Prostate gland (tissue), 2 donors: ENCODE measurements at regions not wholly inside any gene's neighbourhood (a gene's known extent, or its start where the extent isn't known, plus 50 kb on each side); places are given as distances from the start of the nearest gene placed in this dataset.

Experiments used
- CTCF ChIP-seq, 4 experiments: fragments of 200-600 bp in 2 of 4; fragments of 450-650 bp in 2 of 4; sonication (generic) in 2 of 4; IDR thresholded peaks; 1 replicate in 3 of 4; 2 replicates in 1 of 4; pipeline ENCODE4 v1.5.1; 2016 to 2019; ENCODE audit warnings: antibody characterized with exemption in 4 of 4, mild to moderate bottlenecking in 2 of 4, moderate library complexity in 2 of 4
- POLR2A ChIP-seq: fragments of 450-650 bp; IDR thresholded peaks from one replicate; pipeline ENCODE4 v1.6.1; 2016; ENCODE audit warnings: antibody characterized with exemption, mild to moderate bottlenecking
- POLR2AphosphoS5 ChIP-seq: sonication (generic); formaldehyde crosslinking; IDR thresholded peaks from one replicate; pipeline ENCODE4 v1.6.1; 2017; ENCODE audit warnings: antibody characterized with exemption

GRCh38 chr12:113537046-113537750, 65.5 kb upstream of the LHX5 start:
- TF ChIP-seq CTCF (IDR thresholded peaks at IDR 0.05), result no peak
- no peak for TF ChIP-seq POLR2A
- TF ChIP-seq POLR2AphosphoS5, result no peak
